Left lung (tissue), 4 donors: ENCODE measurements at regions not wholly inside any gene's neighbourhood (a gene's known extent, or its start where the extent isn't known, plus 50 kb on each side); places are given as distances from the start of the nearest gene placed in this dataset.

Experiments
- ATAC-seq: fragments of 200-7000 bp; cut with Tn5 transposase; one replicate; pipeline ENCODE4 v1.9.1; 2020; ENCODE audit warnings: moderate library complexity
- DNase-seq, 4 donors: peaks; one replicate each; pipeline ENCODE4 v3.0.0-alpha.2; 2013 to 2020
- H3K27ac ChIP-seq, 2 donors: fragments of 200-600 bp; sonication (generic) in 1 of 2; one replicate each; pipeline versions ENCODE4 v1.5.0 to v1.8.0; 2020 to 2021
- H3K27me3 ChIP-seq, 2 donors: fragments of 200-600 bp; sonication (generic) in 1 of 2; one replicate each; pipeline versions ENCODE4 v1.5.0 to v1.8.0; 2020 to 2021
- H3K36me3 ChIP-seq, 2 donors: fragments of 200-600 bp; sonication (generic) in 1 of 2; one replicate each; pipeline versions ENCODE4 v1.5.0 to v1.8.0; 2020 to 2021
- H3K4me1 ChIP-seq, 2 donors: fragments of 200-600 bp; one replicate each; pipeline ENCODE4 v1.8.0; 2021
- H3K4me3 ChIP-seq, 2 donors: fragments of 200-600 bp; sonication (generic) in 1 of 2; one replicate each; pipeline versions ENCODE4 v1.5.0 to v1.8.0; 2020 to 2021; ENCODE audit warnings: mild to moderate bottlenecking in 1 of 2
- H3K9me3 ChIP-seq, 2 donors: fragments of 200-600 bp; sonication (generic) in 1 of 2; one replicate each; pipeline versions ENCODE4 v1.5.0 to v1.8.0; 2020 to 2021
- CTCF ChIP-seq, 2 donors: fragments of 200-600 bp; sonication (generic) in 1 of 2; IDR thresholded peaks; one replicate each; pipeline versions ENCODE4 v1.5.0 to v1.8.0; 2021; ENCODE audit warnings: antibody characterized with exemption in 2 of 2
- intact Hi-C, 2 donors: fragments of 100-400 bp; cut with DNase I; formaldehyde crosslinking; loops; one replicate each; pipeline versions ENCODE4 v1.11.2 to v1.14.2; 2022
- donor health status: DM: no; HTN: yes; CAD: no.
- donor health status: DM: no; HTN: no; CAD: no.

- intact Hi-C loops, result no loop called here
- no peak for TF ChIP-seq CTCF (IDR thresholded peaks at IDR 0.05)
Observed at GRCh38 chr13:73851104-73851503, 283.1 kb downstream of the KLF12 start.

DNA sequence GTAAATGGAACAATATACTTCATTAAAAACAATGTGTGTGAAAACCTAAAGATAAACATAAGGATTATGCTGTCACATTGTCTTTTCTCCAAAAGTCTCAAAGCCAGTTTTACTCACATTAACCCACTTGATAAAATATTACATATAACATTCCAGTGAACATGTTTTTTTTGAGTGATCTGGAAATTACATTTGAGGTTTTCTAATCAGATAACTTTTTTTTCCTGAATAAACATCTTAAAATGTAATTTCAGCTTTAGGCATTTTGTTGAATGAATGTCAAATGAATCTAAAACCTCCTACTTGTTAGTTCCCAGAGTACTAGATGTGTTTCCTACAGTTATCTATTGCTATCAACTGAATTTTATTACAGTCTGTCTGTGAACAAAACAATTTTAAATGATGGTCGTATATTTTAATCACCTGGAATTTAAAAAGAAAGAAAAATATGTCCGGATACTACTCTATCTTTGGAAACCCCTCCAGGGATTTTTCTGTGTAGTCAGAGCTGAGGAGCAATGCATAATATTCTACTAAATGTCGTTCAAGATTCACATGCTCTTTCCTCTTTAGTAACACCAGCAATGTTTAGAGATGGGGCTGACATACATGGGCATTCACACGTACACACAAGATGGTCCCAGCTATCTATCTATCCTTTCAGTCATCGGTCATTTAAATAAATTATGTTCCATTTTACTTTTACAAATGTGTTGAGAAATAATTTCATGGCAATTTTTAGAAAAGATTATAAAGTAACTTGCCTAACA is 283.9 kb downstream of the KLF12 start:
- no peak for ATAC-seq

More at GRCh38 chr13:73851104-73851503, 283.1 kb downstream of the KLF12 start:
- no peaks in the 10 kb centered on the region for H3K9me3 ChIP-seq
- ATAC-seq, result no peak
- H3K4me3 ChIP-seq, result no peak overlapping the region
- no peaks in the 10 kb centered on the region for H3K4me1 ChIP-seq
- H3K36me3 ChIP-seq, result no peaks in the 10 kb centered on the region
- H3K27me3 ChIP-seq, result no peaks in the 10 kb centered on the region
- H3K27ac ChIP-seq, result no peak overlapping the region
- DNase-seq, result no peak

DNA sequence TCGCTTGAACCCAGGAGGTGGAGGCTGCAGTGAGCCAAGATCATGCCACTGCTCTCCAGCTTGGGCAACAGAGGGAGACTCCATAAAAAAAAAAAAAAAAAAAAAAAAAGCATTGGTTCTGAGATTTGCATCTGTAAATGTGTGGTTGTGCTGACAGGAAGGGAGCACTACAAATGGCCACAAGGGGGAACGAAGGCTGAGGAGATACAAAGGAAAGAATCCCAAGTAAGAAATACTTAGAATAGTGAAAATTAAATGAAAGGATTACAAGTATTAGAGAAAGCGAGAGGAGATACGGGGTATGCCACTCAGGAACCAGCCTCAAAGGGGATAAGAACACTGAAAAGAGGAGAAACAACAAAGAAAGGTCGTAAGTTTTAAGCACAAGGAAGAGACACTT is 284.9 kb downstream of the KLF12 start:
- Histone ChIP-seq H3K36me3 (no peaks in the 10 kb centered on the region), H3K9me3 (no peaks in the 10 kb centered on the region), H3K27ac (no peak overlapping the region), H3K4me1 (no peaks in the 10 kb centered on the region), H3K27me3 (no peaks in the 10 kb centered on the region), H3K4me3 (no peak overlapping the region)
- TF ChIP-seq CTCF (IDR thresholded peaks at IDR 0.05), result no peak
- ATAC-seq, result no peak
- intact Hi-C loops, result no loop called here
- DNase-seq, result no peak

More for the DNA sequence above, 283.9 kb downstream of the KLF12 start:
- no peaks in the 10 kb centered on the region for H3K27me3 ChIP-seq
- TF ChIP-seq CTCF (IDR thresholded peaks at IDR 0.05), result no peak
- no peaks in the 10 kb centered on the region for H3K36me3 ChIP-seq
- H3K9me3 ChIP-seq, result no peaks in the 10 kb centered on the region
- no peak overlapping the region for H3K4me3 ChIP-seq
- intact Hi-C loops, result no loop called here
- no peak for DNase-seq
- H3K4me1 ChIP-seq, result no peaks in the 10 kb centered on the region
- H3K27ac ChIP-seq, result no peak overlapping the region

DNA sequence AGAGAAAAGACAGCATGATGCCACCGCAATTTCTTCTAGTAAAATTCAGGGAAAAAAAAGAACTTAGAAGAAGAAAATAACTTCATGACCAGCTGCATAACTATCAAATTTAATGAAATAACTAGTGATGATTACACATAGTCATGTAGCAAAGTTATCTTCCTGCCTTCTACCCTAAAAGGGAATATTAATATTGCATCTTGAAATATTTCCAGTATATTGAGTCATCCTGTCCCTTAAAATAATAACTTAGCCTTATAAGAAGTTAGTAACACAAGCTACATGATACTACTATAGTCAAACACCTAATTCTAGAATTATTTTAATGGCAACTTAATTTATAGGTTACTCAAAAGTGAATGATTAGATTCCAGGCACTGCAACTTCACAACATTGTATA is 289.2 kb downstream of the KLF12 start:
- Histone ChIP-seq H3K4me3 (no peak overlapping the region), H3K27me3 (no peaks in the 10 kb centered on the region), H3K9me3 (no peaks in the 10 kb centered on the region), H3K4me1 (no peaks in the 10 kb centered on the region), H3K27ac (no peak overlapping the region), H3K36me3 (no peaks in the 10 kb centered on the region)
- no peak for DNase-seq
- no peak for ATAC-seq
- intact Hi-C loops, result no loop called here
- no peak for TF ChIP-seq CTCF (IDR thresholded peaks at IDR 0.05)

DNA sequence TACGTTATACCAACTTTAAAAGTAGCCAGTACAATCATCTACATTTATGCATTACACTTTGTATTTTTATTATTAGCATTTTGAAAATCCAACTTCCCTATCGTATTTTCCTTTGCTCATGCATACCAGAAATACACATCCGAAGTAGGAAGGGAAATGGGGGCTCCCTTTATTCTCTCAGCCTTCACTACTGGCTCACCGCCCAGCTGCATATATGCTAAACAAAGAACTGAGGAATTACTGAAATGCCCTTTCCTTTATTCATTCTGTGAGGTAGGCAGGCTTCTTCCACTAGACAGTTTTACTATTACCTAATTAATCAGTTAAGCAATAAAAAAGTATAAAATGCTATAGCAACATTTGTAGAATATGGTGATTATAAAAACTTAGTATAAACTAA is 291.6 kb downstream of the KLF12 start:
- Histone ChIP-seq H3K27me3 (no peaks in the 10 kb centered on the region), H3K9me3 (no peaks in the 10 kb centered on the region), H3K4me3 (no peak overlapping the region), H3K4me1 (no peaks in the 10 kb centered on the region), H3K36me3 (no peaks in the 10 kb centered on the region), H3K27ac (no peak overlapping the region)
- DNase-seq (no peak), ATAC-seq (no peak)
- intact Hi-C loops, result no loop called here
- TF ChIP-seq CTCF (IDR thresholded peaks at IDR 0.05), result no peak
